CD1c-positive myeloid dendritic cell (primary cell): ENCODE measurements at regions not wholly inside any gene's neighbourhood (a gene's known extent, or its start where the extent isn't known, plus 50 kb on each side); places are given as distances from the start of the nearest gene placed in this dataset.
"Not testable (repeated sequence)": the region's sequence is repeated elsewhere in the genome, so short reads cannot be mapped to it uniquely, and the experiment has no call there.

Source experiments
- DNase-seq: peaks from one replicate; pipeline ENCODE4 v3.0.0-alpha.2; 2016; ENCODE audit errors: extremely low spot score

DNA sequence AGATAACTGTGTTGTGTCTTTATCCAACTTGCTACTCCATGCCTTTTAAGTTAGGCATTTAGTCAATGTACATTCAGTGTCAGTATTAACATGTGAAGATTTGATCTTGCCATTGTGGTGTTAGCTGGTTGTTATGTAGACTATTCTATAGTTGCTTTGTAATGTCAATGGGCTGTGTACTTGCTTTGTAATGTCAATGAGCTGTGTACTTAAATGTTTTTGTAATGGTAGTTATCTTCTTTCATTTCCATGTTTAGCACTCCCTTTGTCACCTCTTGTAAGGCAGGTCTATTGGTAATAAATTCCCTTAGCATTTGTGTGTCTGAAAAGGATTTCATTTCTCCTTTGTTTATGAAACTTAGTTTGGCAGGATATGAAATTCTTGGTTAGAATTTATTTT is 53.4 kb downstream of the MC4R start:
- DNase-seq = no peak

DNA sequence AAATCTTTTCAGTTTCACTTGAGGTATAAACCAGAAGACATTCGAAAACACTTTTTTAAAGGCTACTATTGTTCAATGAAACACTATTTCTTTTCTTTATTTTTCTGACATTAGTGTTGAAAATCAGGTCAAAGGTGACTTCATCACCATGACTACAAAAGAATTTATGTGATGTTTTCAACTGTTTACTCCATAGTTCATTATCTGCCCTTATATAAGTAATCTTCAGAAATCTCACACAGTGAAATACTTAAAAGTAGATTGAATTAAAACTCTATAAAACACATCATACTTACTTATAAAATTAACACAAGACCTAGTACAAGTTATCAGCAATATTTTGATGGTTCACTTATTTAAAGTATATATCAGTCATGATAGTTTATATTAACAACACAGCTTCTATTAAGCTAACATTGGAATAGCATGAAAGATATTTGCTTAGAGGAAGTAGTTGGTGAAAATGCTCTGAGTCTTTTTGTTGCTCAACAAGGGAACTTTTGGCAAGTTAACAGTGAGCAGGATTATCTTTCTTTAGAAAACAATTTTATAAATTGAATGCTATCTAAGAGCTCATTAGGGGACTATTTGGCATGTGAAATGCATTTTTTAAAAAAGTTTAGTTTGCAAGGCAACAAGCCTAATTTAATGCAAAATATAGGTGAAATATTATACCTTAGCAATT is 60.8 kb downstream of the MC4R start:
- DNase-seq = no peak

DNA sequence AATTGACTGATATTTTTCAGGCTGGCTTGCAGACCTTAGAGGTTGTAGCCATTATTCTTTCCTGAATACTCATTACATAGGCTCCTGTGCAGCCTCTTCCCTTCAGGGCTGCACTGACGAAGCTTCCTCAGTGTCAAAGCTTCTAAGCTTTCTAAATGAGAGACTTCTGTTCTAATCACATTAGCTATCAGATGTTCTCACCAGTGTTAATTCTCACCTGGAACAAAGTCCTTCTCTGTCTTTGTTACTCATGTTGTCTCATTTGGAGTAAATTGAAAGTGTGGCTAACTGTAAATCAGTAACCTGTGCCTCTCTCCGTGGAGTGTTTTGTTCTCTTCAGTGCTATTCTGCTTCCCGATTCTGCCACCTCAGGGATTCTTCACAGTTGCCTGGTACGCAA is 76.9 kb downstream of the MC4R start:
- no peak for DNase-seq

DNA sequence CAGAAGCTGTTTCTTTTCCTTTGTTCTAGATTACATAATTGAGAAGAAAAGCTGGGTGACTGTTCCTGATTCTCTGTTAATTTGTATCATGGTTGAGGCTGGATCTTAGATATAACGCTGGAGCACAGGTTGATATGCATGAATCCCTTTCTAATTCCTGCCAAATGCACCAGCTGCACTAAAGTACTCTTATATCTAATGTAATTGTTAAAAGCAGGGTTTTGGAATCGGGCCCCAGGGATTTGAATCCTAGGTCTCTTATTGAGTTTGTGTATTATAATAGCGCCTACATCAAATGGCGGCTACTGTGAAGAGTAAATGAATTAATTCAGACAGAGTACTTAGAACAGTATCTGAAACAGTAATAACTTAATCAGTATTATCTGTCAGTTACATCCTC is 80.4 kb downstream of the MC4R start:
- DNase-seq = no peak

DNA sequence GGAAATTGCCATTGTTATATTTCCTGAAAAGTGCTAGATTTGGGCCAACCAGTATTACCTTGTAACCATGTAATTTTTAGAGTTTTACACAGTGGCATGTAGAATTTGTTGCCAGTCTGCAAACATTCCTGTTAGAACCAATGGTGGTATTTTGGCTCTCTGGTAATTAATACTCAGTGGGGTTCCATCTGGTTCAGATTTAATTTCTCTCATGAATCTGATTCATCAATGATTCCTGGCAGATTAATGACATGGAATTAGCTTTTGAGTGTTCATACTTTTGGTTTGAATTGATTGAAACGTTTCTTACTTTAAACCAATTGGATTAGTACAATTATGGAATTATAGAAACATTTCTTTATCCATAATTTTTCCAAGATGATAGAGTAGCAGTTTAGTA is 93.2 kb downstream of the MC4R start:
- no peak for DNase-seq

DNA sequence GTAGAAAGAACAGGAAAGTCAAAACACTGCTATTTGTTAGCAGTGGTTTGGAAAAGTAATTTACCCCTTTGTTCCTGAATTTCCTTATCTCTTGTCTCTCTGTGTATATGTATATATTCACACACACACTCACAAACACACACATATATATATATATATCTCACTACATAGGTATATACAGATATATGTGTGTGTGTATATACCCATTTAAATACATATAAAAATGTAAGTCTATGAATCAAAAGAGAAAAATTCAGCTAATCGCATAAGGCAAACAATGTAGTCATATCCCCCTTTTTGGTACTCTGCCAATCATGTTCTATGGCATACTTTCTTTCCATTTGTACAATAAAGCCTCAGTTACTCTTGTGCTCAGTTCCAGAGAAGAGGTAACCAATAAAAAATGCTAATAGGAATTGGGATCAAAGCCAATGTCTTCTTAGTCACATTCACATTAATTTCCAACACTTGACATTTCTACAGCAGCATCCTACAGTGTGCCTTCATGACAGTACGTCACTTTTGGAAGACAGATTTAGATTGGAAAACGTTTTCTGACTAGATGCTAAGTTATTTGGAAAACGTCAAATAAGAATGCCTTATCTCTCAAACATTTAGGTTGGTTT is 94.6 kb downstream of the MC4R start:
- DNase-seq = no peak

DNA sequence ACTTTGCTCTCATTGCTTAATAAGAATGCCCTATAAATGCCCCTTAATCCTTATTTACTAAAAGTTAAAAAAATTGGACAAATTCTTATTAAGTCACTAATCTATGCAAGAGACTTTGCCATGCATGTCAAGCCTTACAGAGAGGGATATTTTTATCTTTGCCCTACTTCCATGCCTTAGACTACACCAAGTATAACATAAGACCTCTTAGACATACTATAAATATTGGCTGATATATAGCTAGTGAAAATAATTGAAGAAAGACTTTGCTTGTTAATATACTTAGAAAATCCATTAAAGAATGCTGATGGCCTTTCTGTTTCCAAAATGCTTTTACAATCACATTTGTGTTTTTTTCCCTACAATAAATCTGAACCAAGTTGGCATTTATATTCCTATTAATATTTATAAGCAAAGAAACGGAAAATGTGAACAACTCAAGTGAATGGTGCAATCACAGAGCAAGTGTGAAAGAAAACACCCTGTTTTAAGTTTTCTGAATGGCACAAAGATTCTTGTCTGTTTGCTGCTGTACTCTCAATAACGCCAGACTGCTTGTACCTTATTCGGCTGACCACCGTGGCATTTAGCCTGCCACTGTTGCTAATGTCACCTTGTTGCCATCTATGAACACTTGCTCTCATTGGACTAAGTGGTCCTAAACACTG is 105.0 kb downstream of the MC4R start:
- DNase-seq = no peak

DNA sequence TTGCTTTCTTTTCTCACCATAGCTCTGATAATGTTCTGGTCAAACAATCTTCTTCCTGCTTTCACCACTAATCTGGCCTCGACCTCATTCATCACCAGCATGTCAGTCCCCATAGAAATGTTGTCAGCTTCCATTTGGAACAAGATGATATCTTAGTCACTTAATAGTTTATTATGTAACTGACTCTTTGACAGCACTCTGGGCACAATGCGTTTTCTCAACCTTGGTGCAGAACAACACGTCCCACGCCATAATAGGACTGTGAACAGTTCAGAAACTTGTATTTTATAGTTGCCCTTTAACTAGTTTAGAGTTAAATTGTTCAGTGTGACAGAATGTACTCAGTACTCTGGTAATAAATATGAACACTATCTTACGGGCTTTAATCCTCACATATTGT is 106.0 kb downstream of the MC4R start:
- no peak for DNase-seq

DNA sequence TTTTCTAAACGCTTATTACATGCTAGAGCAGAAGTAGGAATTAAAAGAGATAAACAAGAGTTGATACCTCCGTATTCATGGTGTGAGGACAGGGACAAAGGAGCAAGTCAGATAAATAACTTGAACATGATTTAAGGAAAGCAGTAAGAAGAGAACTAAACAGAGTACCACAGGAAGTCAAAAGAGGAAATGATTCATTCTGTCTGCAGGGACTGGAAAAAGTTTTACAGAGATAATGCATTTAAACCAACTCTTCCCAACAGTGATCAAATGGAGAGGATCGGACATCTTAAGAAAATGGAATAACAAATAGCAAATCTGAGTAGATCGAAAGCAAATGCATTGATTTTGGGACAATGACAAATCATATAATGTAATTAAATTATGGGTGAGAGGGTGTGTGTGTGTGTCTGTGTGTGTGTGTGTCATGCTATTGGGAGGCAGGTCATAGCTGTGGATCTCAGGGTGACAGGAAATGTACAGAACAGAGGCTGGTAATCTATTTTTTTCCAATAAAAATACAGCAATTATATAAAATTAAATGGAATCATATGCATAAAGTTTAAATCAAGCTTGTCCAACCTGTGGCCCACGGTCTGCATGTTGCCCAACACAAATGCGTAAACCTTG is 113.4 kb downstream of the MC4R start:
- no peak for DNase-seq

DNA sequence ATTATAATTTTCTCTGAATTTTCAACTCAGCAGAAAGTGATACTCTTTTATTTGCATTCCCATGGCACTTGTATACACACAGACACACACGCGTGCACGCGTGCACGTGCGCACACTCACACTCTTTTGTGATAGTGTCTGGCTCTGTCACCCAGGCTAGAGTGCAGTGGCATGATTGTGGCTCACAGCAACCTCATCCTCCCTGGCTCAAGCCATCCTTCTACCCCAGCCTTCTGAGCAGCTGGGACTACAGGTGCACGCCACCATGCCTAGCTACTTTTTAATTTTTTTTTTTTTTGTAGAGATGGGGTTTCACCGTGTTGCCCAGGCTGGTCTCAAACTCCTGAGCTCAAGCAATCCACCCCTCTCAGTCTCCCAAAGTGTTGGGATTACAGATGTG is 123.2 kb downstream of the MC4R start:
- DNase-seq = no peak

DNA sequence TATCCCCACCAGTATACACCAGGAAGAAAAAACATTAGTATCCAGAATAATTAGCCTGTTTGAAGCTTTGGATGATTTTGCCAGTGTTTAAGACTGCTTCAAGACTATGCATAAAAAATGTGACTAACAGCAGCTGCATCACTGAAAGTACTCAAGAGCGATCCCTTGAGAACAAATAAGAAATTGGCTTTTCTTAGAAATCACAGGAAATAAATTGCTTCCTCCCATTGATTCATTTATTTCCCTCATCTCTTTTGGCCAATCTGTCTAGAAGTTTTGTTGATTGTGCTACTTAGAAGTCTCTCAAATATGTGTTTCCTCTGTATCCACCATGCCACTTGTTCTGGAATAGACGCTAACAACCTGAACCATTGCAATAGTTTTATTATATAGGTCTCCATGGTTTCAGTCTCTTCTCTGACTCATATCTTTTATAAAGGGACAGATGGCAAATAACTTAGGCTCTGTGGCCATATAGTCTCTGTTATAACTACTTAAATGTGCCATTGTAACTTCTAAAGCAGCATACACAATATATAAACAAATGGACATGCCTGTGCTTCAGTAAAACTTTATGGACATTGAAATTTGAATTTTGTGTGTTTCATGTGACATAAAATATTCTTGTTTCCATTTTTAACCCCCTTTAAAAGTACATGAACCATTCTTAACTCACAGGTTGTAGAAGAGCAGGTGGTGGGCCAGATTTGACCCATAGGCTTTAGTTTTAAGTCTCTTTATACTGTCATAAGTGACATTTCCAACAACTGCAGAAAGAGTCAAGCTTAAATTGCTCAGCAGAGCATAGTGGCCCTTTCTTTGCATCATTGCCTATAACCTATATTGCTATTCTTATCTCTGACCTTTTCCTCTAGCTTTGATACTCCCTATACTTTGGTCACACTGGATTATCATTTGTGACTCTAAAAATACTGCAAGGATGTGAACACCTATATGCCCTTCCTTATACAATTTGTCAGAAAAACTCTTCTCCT is 123.9 kb downstream of the MC4R start:
- DNase-seq = no peak

DNA sequence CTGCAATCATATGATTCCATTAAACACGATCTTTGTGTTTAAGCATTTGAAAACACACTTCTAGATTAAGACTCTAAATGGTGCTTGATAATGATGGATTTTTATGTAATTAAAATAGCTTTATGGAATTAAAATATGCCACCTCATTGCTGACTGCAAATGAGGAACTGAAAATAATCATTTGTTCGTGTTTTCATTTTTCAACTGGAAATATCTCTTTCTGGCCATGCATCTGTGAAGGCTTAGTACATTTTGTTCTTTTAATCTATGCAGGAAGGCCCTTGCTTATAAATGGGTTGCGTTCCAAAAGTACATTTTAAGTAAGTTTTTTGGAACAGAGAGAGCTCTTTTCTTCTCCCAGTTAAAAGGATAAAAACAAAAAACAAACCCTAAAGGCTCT is 125.5 kb downstream of the MC4R start:
- no peak for DNase-seq

DNA sequence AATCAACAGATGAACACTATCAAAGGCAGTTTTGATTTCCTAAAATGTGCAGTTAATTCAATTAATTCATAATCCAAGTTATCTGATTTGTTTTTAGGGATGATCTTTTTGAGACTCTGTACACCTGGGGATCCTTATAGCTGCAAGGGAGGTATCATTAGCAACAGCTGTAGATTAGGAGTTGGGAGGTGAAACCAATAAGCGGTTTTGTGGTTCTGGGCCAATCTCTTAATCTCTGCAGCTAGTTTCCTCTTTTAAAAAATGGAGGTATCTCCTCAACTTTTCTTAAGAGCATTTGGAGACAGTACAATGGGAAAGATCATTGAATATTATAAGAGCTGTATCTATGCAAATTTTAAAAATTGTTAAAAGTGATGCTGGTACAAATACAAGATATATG is 126.0 kb downstream of the MC4R start:
- no peak for DNase-seq

DNA sequence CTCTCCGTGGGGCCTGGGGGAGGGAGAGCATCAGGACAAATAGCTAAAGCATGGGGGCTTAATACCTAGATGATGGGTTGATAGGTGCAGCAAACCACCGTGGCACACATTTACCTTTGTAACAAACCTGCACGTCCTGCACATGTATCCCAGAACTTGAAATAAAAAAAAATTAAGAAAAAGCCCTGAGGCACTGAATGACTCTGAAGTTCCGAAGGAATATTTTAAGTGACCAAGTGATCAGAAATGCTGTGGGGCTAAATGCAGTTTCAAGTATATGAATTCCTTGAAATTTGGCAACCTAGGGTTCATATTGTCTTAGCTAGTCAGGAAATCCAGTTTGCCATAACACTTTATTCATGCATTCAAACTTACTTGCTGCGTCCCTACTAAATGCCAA is 127.5 kb downstream of the MC4R start:
- DNase-seq = no peak

DNA sequence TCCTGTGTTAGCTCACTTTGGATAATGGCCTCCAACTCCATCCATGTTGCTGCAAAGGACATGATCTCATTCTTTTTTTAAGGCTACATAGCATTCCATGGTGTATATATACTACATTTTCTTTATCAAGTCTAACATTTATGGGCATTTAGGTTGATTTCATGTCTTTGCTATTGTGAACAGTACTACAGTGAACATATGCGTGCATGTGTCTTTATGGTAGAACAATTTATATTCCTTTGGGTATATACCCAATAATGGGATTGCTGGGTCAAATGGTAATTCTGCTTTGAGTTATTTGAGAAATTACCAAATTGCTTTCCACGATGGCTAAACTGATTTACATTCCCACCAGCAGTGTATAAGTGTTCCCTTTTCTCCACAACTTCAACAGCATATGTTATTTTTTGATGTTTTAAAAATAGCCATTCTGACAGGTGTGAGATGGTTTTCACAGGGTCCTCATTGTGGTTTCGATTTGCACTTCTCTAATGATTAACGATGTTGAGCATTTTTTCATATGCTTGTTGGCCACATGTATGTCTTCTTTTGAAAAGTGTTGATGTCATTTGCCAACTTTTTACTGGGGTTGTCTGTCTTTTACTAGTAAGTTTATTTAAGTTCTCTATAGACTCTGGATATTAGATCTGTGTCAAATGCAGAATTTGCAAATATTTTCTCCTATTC is 133.4 kb downstream of the MC4R start:
- DNase-seq = not testable (repeated sequence)

DNA sequence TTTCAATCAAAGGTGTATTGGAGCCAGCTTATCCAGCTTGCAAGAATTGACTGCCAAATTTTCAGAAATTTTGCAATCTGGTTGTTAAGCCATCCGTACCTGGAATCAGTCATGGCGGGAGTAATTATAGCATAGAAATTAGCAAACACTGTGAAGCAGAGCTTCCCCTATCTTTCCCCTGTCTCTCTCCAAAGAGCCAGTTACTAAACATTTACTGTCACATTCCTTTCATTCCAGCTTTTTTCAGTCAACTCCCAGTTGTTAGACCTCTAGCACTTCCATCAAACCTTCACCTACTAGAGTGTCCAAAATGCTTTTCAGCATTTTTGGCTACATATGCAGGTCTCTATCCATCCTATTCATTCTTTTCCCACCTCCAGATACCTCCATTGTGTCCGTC is 137.4 kb downstream of the MC4R start:
- no peak for DNase-seq

DNA sequence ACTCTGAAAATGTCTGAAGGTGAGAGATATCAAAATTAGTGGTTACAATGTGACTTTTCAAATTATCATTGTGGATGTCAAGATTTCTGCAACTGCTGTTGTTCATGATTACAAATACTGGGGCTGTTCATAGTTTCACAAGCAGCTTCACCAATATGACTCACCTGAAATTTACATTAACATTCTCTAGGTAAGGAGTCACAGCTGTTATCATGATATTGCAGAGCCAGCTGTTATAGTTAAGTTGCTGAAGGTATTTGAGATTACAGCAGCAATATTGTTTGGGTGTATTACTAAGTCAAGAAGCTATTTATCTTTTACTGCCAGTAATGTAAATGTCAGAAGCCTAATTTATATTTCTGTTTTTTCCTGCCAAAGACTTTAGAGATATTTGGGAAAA is 140.0 kb downstream of the MC4R start:
- no peak for DNase-seq

DNA sequence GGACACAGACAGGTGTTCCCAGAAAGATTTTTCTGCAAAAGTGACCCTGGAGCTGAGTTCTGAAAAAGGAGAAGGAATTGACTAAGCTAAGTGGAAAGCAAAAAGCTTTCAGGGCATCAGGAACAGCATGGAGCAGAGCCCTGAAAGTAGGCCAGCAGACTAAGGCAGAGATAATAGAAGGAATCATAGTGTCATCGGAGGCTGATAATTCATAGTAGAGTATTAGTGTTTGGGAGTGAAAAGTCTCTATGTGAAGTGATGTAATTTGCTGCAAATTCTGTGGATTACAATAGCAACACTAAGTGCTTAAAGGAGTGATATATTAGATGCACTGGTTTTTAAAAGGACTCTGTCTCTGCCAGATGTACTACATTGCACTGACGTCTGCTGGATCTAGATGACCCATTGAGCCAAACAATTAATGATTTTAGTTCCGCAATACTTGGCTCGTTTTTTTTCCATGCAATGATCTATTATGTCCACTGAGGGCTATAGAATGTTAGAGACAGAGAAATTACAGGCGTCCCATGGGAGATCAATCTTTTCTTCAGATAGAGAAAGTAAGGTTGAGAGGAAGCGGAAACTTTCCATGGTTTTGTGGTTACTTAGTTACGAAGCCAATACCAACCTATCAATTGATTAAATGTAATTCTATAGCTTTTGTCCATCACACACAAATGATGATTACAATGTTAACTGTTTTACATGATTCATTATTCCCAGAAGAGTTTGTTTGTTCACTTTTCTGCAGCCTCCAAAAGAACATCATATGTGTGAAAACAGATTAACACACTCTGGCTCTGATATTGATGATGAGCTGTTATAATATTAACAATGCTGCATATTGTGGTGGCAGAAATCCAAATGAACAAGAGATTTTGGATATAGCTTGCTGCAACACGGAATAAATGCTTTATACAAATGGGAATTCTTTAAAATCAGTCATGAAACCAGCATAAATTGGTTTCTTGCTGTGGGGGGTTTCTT is 143.7 kb downstream of the MC4R start:
- no peak for DNase-seq

DNA sequence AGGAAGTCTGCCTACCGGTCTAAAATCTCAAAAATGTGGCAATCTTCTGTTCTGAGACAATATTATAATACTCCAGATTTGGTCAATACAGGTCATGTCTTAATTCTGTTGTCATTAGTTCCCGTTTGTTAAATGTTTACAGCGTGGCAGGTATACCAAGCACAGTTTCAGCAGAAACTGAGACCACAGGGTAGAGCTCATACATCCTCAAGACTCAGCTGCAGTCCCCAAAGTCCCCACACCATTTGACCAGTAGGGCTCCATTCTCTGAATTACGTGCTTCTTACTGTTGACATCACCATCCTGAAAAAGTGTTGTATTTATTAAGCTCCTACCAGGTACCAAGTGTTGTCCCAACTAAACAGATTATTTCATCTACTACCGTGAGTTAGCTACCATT is 157.1 kb downstream of the MC4R start:
- no peak for DNase-seq

DNA sequence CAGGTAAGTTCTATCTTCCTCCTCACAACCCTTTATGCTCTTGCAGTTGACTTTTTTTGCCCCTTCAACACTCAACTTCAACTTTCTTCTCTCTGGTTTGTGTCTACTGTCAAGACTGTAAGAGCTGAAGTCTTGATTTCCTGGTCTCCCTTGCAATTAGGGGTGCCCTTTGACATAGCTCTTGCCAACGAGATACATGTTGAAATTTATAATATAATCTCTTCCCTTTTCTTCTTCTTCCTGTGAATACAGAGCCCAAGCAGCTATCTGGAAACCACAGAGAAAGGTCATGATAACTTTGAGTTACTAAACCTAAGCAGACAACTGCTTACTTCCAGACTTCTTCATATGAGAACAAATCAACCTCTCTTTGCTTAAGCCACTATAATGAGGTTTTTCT is 163.5 kb downstream of the MC4R start:
- no peak for DNase-seq
